C4-2B (cell line): ENCODE measurements at regions not wholly inside any gene's neighbourhood (a gene's known extent, or its start where the extent isn't known, plus 50 kb on each side); places are given as distances from the start of the nearest gene placed in this dataset.

Source experiments
- ZFX ChIP-seq: fragments of 450-650 bp; IDR thresholded peaks from 2 replicates; pipeline ENCODE4 v1.6.1; 2017
- TF ChIP-seq, protein P1 (sequence below): fragments of 450-650 bp; conservative IDR thresholded peaks from 2 replicates; pipeline ENCODE4 v1.5.1; 2017; ENCODE audit warnings: mild to moderate bottlenecking

DNA sequence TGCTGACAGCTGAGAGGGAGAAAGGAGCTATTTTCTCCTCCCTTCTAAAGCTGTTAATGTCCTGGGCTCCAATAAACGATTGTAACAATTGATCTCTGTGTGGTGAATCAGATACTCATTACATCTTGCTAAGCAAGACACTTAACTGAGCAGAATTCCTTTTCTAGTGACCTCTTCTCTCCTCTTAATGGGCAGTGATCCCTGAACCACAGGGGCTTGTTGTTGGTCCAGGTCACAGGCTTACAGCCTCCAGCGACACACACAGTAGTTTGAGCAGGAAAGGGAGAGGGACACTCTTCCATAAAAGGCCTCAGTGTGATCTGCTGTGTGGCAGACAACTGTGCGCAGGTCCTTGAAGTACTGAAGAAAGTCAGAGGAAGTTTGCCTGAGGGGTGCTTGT, 58.5 kb upstream of the MYO10 start:
- TF ChIP-seq, protein P1, sequence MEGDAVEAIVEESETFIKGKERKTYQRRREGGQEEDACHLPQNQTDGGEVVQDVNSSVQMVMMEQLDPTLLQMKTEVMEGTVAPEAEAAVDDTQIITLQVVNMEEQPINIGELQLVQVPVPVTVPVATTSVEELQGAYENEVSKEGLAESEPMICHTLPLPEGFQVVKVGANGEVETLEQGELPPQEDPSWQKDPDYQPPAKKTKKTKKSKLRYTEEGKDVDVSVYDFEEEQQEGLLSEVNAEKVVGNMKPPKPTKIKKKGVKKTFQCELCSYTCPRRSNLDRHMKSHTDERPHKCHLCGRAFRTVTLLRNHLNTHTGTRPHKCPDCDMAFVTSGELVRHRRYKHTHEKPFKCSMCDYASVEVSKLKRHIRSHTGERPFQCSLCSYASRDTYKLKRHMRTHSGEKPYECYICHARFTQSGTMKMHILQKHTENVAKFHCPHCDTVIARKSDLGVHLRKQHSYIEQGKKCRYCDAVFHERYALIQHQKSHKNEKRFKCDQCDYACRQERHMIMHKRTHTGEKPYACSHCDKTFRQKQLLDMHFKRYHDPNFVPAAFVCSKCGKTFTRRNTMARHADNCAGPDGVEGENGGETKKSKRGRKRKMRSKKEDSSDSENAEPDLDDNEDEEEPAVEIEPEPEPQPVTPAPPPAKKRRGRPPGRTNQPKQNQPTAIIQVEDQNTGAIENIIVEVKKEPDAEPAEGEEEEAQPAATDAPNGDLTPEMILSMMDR = no peak
- no peak for TF ChIP-seq ZFX
